A673 (cell line): ENCODE measurements at regions not wholly inside any gene's neighbourhood (a gene's known extent, or its start where the extent isn't known, plus 50 kb on each side); places are given as distances from the start of the nearest gene placed in this dataset.
"Not testable (repeated sequence)": the region's sequence is repeated elsewhere in the genome, so short reads cannot be mapped to it uniquely, and the experiment has no call there.

Experiments
- BruUV-seq: library from RNA; stranded (reverse); fragments of 400-500 nt; replicated peaks from 2 replicates; lab custom pipeline; 2021; lab: Mats Ljungman, UMichigan
- CTCF ChIA-PET: fragments of 300-600 bp; sonication (Branson Sonifier 250); formaldehyde crosslinking; loops from one replicate; lab custom pipeline; 2022; ENCODE audit warnings: antibody characterized with exemption; lab: Charles Lee
- POLR2A ChIA-PET: fragments of 300-600 bp; sonication (Branson Sonifier 250); formaldehyde crosslinking; loops from one replicate; lab custom pipeline; 2022; ENCODE audit warnings: antibody characterized with exemption; ENCODE audit not compliant: low non-redundant PET; lab: Charles Lee
- DNase-seq: peaks from one replicate; pipeline ENCODE4 v3.0.0-alpha.2; 2015; ENCODE audit warnings: low spot score
- H3K27ac ChIP-seq: fragments of 200-600 bp; sonication (generic); 2 replicates; pipeline ENCODE4 v1.5.1; 2016; ENCODE audit warnings: mixed run types, low read depth, mild to moderate bottlenecking, mixed read lengths, antibody characterized with exemption, low read length; ENCODE audit not compliant: poor library complexity, severe bottlenecking
- H3K27me3 ChIP-seq: fragments of 200-600 bp; sonication (generic); replicated peaks from 2 replicates; pipeline ENCODE4 v1.6.1; 2017; ENCODE audit warnings: mixed run types, low read depth, mild to moderate bottlenecking, mixed read lengths, antibody characterized with exemption, low read length; ENCODE audit not compliant: insufficient read depth, poor library complexity
- H3K36me3 ChIP-seq: fragments of 200-600 bp; sonication (generic); 2 replicates; pipeline ENCODE4 v1.6.1; 2016; ENCODE audit warnings: mixed run types, mild to moderate bottlenecking, mixed read lengths, antibody characterized with exemption, low read length; ENCODE audit not compliant: insufficient read depth, poor library complexity, severe bottlenecking
- H3K4me1 ChIP-seq: fragments of 200-600 bp; sonication (generic); 2 replicates; pipeline ENCODE4 v1.6.1; 2017; ENCODE audit warnings: mixed run types, mild to moderate bottlenecking, mixed read lengths, antibody characterized with exemption, low read length; ENCODE audit not compliant: insufficient read depth, poor library complexity, severe bottlenecking
- H3K4me3 ChIP-seq: fragments of 200-600 bp; sonication (generic); 2 replicates; pipeline ENCODE4 v1.5.1; 2016; ENCODE audit warnings: low read depth, mixed run types, mild to moderate bottlenecking, mixed read lengths, low read length; ENCODE audit not compliant: poor library complexity, severe bottlenecking
- H3K9me3 ChIP-seq: fragments of 200-600 bp; sonication (generic); 2 replicates; pipeline ENCODE4 v1.6.1; 2016; ENCODE audit warnings: mixed run types, low read depth, mild to moderate bottlenecking, mixed read lengths, antibody characterized with exemption, low read length; ENCODE audit not compliant: poor library complexity, severe bottlenecking
- EZH2 ChIP-seq: fragments of 200-600 bp; sonication (generic); IDR thresholded peaks from 2 replicates; pipeline ENCODE4 v1.6.1; 2017; ENCODE audit warnings: borderline replicate concordance, low read depth, mild to moderate bottlenecking, mixed read lengths, antibody characterized with exemption, low read length; ENCODE audit not compliant: poor library complexity, severe bottlenecking
- intact Hi-C: fragments of 100-400 bp; cut with micrococcal nuclease; formaldehyde crosslinking; loops from one replicate; pipeline ENCODE4 v1.10.0; 2022; ENCODE audit not compliant: unreplicated experiment
- TF ChIP-seq, protein P1 (sequence below): fragments of 300-800, 200-600 bp; sonication (generic); conservative IDR thresholded peaks from 2 replicates; pipeline ENCODE4 v1.5.1; 2017; ENCODE audit warnings: low read depth, mild to moderate bottlenecking, antibody characterized with exemption, low read length, moderate library complexity, mixed read lengths

GRCh38 chr18:59038295-59039039 is 101.2 kb upstream of the SEC11C start:
- H3K4me1 ChIP-seq = peaks cover 23% of the 10 kb centered on the region
- BruUV-seq = no TSS peak
- no peak for TF ChIP-seq EZH2
- TF ChIP-seq, protein P1, sequence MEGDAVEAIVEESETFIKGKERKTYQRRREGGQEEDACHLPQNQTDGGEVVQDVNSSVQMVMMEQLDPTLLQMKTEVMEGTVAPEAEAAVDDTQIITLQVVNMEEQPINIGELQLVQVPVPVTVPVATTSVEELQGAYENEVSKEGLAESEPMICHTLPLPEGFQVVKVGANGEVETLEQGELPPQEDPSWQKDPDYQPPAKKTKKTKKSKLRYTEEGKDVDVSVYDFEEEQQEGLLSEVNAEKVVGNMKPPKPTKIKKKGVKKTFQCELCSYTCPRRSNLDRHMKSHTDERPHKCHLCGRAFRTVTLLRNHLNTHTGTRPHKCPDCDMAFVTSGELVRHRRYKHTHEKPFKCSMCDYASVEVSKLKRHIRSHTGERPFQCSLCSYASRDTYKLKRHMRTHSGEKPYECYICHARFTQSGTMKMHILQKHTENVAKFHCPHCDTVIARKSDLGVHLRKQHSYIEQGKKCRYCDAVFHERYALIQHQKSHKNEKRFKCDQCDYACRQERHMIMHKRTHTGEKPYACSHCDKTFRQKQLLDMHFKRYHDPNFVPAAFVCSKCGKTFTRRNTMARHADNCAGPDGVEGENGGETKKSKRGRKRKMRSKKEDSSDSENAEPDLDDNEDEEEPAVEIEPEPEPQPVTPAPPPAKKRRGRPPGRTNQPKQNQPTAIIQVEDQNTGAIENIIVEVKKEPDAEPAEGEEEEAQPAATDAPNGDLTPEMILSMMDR = no peak
- no peaks in the 10 kb centered on the region for H3K27me3 ChIP-seq
- intact Hi-C loops = no loop called here
- H3K4me3 ChIP-seq = no peak overlapping the region
- DNase-seq = no peak
- ChIA-PET CTCF (interaction anchor here (0.6 kb wide), 2 partner anchors 80 to 276 kb away, joined by 3 read pairs; no protein-coding TSS in a partner anchor), POLR2A (no interaction called here)
- no peaks in the 10 kb centered on the region for H3K9me3 ChIP-seq
- no peaks in the 10 kb centered on the region for H3K36me3 ChIP-seq
- H3K27ac ChIP-seq = no peak overlapping the region

- DNase-seq, intact Hi-C loops, H3K4me3 ChIP-seq, H3K27ac ChIP-seq, H3K27me3 ChIP-seq, CTCF ChIA-PET, H3K36me3 ChIP-seq, POLR2A ChIA-PET, BruUV-seq, H3K9me3 ChIP-seq: not testable (repeated sequence)
- peaks cover 23% of the 10 kb centered on the region for H3K4me1 ChIP-seq
Observed at GRCh38 chr18:59039040-59039320, 100.7 kb upstream of the SEC11C start.

DNA sequence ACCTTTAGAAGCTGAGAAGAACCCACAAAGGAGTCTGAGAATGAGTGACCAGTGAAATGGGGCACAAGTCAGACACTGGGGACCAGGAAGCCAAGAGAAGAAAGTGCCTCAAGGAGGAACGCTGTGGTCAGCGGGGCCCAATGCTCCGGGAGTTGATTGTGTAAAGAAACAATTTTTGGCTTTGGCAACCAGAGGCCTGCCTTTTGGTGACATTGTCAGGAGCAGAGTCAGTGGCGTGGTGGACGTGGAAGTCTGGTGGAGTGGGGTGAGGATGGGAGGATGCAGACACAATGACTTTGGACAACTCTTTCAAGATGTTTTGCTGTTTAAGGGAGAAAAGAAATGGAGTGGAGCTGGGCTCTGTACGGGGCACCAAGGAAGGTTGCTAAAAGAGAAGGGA is 100.2 kb upstream of the SEC11C start:
- BruUV-seq = no TSS peak
- peaks cover 23% of the 10 kb centered on the region for H3K4me1 ChIP-seq
- CTCF ChIA-PET = no interaction called here
- no peaks in the 10 kb centered on the region for H3K27me3 ChIP-seq
- no peaks in the 10 kb centered on the region for H3K36me3 ChIP-seq
- POLR2A ChIA-PET = no interaction called here
- no peaks in the 10 kb centered on the region for H3K9me3 ChIP-seq
- no peak overlapping the region for H3K27ac ChIP-seq
- intact Hi-C loops = no loop called here
- TF ChIP-seq EZH2 = no peak
- TF ChIP-seq, protein P1 = no peak
- DNase-seq = no peak
- H3K4me3 ChIP-seq = no peak overlapping the region

DNA sequence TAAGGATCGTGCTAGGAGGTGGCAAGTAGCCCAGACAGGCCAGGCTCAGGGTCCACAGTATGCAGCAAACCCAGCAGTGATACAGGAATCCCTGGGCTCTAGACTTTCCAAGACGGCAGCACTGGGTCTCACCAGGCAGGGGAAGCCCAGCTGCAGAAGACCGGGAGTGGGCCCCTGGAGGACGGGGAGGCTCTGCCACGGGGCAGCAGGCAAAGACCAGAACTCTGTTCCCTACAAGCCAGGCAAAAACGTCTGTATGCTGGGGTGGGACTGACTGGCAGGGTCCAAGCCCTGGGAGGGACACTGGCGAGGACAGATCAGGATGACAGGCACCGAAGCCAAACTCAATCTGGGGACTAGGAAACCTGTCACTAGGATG is 98.9 kb upstream of the SEC11C start:
- no peak for TF ChIP-seq EZH2
- TF ChIP-seq, protein P1 = no peak
- Histone ChIP-seq H3K9me3 (no peaks in the 10 kb centered on the region), H3K4me1 (peaks cover 23% of the 10 kb centered on the region), H3K27ac (no peak overlapping the region), H3K36me3 (no peaks in the 10 kb centered on the region), H3K27me3 (no peaks in the 10 kb centered on the region), H3K4me3 (no peak overlapping the region)
- no peak for DNase-seq
- intact Hi-C loops = no loop called here
- POLR2A ChIA-PET = interaction anchor here (0.6 kb wide), 1 partner anchor 216 kb away, joined by 14 read pairs; no protein-coding TSS in a partner anchor
- CTCF ChIA-PET = no interaction called here
- BruUV-seq = no TSS peak
